ENCODE measurements at regions not wholly inside any gene's neighbourhood (a gene's known extent, or its start where the extent isn't known, plus 50 kb on each side); places are given as distances from the start of the nearest gene placed in this dataset.
"Not testable (repeated sequence)": the region's sequence is repeated elsewhere in the genome, so short reads cannot be mapped to it uniquely, and the experiment has no call there.

- DNase-seq = no peak
These were observed 203.8 kb downstream of the TPRG1 start for GRCh38 chr3:189375532-189375931.

GRCh38 chr3:189383630-189384029, 211.9 kb downstream of the TPRG1 start:
- DNase-seq = no peak

- DNase-seq = not testable (repeated sequence)
These were observed 214.1 kb downstream of the TPRG1 start for GRCh38 chr3:189385880-189386279.

- no peak for DNase-seq
These were observed 215.0 kb downstream of the TPRG1 start for GRCh38 chr3:189386739-189387138.

GRCh38 chr3:189389346-189389745, 217.6 kb downstream of the TPRG1 start:
- DNase-seq = no peak

GRCh38 chr3:189393598-189393997, 221.8 kb downstream of the TPRG1 start:
- peak; percentile 51 for DNase-seq

GRCh38 chr3:189394599-189395121, 222.9 kb downstream of the TPRG1 start:
- no peak for DNase-seq

GRCh38 chr3:189395825-189396224, 224.1 kb downstream of the TPRG1 start:
- DNase-seq = no peak

- DNase-seq = no peak
These were observed 226.9 kb downstream of the TPRG1 start for GRCh38 chr3:189398656-189399055.

- DNase-seq = no peak
These were observed 229.4 kb downstream of the TPRG1 start for GRCh38 chr3:189401196-189401595.

- no peak for DNase-seq
These were observed 228.0 kb upstream of the TP63 start for GRCh38 chr3:189403194-189403593.

GRCh38 chr3:189404024-189404423, 227.2 kb upstream of the TP63 start:
- DNase-seq = no peak

GRCh38 chr3:189404797-189405484, 226.2 kb upstream of the TP63 start:
- no peak for DNase-seq

- peak; percentile 4 for DNase-seq
These were observed 225.0 kb upstream of the TP63 start for GRCh38 chr3:189406148-189406547.

GRCh38 chr3:189410522-189410921, 220.7 kb upstream of the TP63 start:
- no peak for DNase-seq

- DNase-seq = no peak
These were observed 212.2 kb upstream of the TP63 start for GRCh38 chr3:189419038-189419437.

- DNase-seq = no peak
These were observed 211.5 kb upstream of the TP63 start for GRCh38 chr3:189419683-189420082.

- no peak for DNase-seq
These were observed 206.3 kb upstream of the TP63 start for GRCh38 chr3:189424922-189425321.

GRCh38 chr3:189429019-189429418, 202.2 kb upstream of the TP63 start:
- DNase-seq = no peak

- DNase-seq = no peak
These were observed 201.0 kb upstream of the TP63 start for GRCh38 chr3:189430166-189430565.

GRCh38 chr3:189442257-189442656, 188.9 kb upstream of the TP63 start:
- DNase-seq = not testable (repeated sequence)

- DNase-seq = peak; percentile 82
These were observed 184.1 kb upstream of the TP63 start for GRCh38 chr3:189446959-189447560.

- DNase-seq = no peak
These were observed 182.1 kb upstream of the TP63 start for GRCh38 chr3:189449084-189449483.

- DNase-seq = no peak
These were observed 176.2 kb upstream of the TP63 start for GRCh38 chr3:189455009-189455408.
